HG02588 (cell line): ENCODE measurements at regions not wholly inside any gene's neighbourhood (a gene's known extent, or its start where the extent isn't known, plus 50 kb on each side); places are given as distances from the start of the nearest gene placed in this dataset.

Source experiments
- ATAC-seq: cut with Tn5 transposase; IDR thresholded peaks from one replicate; pipeline ENCODE4 v1.9.1; 2021; ENCODE audit warnings: mild to moderate bottlenecking, moderate library complexity; ENCODE audit not compliant: unreplicated experiment

GRCh38 chr5:93322974-93323860 lies 257.8 kb downstream of the NR2F1-AS1 start:
- no peak for ATAC-seq

DNA sequence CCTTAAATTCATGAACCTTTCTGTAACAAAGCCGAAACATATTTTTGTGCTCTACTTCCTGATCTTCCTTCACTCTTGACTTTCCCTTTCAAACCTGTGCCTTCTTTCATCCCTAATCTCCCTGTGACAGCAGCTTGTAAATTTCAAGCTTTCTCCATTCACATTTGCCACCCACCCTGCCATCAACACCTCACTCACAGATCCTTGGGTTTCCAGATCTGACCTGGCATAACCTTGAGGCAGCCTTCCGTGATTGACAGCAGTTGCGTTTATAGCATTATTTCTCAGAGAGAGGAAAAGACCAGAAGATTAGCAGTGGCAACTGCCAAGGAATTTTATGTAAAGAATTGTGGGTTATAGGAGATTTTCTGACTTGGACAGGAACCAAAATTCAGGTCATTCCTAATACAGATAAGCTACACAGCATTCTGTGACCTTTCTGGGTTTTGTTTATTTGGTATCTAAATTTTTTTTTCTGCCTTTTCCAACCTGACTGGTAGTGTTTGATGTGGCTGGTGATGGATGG lies 260.0 kb downstream of the NR2F1-AS1 start:
- ATAC-seq, result no peak

- no peak for ATAC-seq
These were observed 267.3 kb downstream of the NR2F1-AS1 start for GRCh38 chr5:93313672-93314071.

GRCh38 chr5:93311881-93312280 lies 269.1 kb downstream of the NR2F1-AS1 start:
- ATAC-seq, result no peak

DNA sequence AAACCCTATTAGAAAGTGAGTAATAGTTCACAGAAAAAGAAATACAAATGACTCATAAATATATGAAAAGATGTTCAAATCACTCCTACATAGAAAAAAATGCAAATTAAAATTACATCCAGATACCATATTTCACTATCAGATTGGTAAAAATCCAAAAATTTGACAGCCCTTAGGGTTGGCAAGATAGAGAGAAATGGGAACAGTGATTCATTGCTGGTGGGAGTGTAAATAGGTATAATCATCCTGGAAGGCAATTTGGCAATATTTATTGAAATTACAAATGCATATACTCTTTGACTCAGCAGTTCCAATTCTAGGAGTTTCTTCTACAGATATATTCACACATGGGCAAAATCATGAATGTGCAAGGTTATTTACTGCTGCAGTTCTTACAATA lies 273.5 kb downstream of the NR2F1-AS1 start:
- no peak for ATAC-seq

GRCh38 chr5:93305984-93306383 lies 275.0 kb downstream of the NR2F1-AS1 start:
- no peak for ATAC-seq

GRCh38 chr5:93304456-93305250 lies 276.4 kb downstream of the NR2F1-AS1 start:
- ATAC-seq, result no peak

DNA sequence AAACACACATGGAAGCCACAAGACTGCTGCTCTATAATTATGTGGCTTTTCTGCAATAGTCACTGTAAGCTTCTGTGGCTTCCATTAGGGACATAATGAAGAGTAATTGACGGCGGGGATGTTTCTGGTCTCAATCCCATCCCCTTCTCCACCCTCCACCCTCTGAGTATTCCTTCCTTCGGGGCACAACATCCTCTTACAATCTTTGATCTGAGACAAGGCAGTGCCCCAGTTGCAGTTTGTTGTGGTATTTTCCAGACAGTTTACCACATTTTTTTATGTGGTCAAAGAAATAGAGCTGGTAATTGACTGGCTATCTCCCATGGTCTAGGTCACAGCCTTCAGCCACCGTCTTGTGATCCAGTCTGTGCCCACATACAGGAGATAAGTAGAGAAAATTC lies 277.7 kb downstream of the NR2F1-AS1 start:
- no peak for ATAC-seq

DNA sequence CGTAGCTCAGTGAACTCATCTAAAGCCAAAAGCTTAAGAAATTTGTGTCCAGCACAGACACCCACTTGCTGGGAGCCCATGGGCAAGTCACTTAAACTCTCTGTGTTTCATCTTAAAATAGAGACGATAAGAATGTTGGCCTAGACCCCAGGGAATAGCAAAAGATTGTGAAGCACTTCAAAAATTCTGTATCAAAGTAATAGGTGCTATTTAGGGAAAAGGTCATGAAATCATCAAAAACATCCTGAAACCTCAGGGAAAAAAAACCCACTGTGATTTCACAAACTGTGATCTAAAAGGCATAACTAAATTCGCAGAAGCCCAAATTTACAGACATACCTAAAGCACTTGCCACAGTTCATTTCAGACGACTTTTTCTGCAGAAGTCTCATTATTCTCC lies 278.3 kb downstream of the NR2F1-AS1 start:
- no peak for ATAC-seq

DNA sequence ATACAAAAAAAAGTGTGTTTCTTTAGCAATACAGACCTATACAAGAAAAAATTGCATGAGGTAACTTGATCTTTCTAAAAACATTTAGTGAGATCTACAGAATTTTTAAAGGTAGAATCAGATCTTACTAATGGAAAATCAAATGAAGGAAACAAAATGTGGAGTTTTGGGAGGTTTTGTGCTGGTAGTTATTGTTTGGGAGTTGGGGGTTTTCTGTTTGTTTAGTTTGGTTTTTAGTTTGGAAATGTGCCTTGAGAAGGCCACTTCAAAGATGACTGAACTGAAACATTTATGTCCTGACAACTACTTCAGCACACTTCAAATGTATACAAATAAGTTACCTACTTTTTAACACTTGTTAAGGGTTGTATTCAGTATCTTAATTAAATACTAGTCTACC lies 280.1 kb downstream of the NR2F1-AS1 start:
- no peak for ATAC-seq

- no peak for ATAC-seq
These were observed 280.6 kb downstream of the NR2F1-AS1 start for GRCh38 chr5:93300309-93300923.

GRCh38 chr5:93299681-93300308 lies 281.2 kb downstream of the NR2F1-AS1 start:
- ATAC-seq, result no peak

DNA sequence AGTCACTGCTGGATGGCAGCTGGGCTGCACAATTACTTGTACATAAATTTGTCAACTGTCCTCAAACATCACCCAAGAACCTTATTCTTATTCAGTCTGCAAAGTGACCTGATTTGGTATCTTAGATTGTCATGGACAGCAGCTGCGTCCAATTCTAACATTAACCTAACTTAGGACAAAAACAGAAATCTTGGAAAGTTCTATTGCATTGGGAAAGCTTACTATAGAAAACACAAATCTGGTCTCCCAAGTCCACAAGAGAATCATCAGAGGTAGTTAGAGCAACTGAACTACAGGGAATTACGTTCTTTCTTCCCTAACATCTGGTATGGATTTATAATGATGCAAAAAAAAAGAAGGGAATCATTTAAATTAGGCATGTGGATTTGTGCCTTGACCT lies 283.9 kb downstream of the NR2F1-AS1 start:
- no peak for ATAC-seq

GRCh38 chr5:93296338-93296737 lies 284.7 kb downstream of the NR2F1-AS1 start:
- ATAC-seq, result no peak

GRCh38 chr5:93294996-93295395 lies 286.0 kb downstream of the NR2F1-AS1 start:
- no peak for ATAC-seq

DNA sequence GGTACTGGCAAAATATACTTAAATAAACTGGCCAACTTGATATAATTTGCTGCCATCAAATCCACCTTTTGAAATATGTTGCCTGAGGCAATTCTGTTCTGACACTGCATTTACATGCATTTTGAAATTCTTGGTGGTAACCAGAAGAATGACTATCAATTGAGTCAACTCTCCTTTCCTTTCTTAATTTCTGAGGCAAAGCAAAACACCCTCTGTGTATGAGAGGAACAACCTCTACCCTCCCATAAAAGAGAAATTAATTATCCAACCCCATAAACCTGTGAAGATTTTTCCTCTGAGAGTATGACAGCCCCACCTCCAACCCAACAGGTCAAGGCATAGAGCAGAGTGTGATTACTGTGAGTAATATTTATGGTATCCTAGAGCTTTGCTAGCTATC lies 286.8 kb downstream of the NR2F1-AS1 start:
- no peak for ATAC-seq

GRCh38 chr5:93289942-93290341 lies 291.1 kb downstream of the NR2F1-AS1 start:
- ATAC-seq, result no peak

DNA sequence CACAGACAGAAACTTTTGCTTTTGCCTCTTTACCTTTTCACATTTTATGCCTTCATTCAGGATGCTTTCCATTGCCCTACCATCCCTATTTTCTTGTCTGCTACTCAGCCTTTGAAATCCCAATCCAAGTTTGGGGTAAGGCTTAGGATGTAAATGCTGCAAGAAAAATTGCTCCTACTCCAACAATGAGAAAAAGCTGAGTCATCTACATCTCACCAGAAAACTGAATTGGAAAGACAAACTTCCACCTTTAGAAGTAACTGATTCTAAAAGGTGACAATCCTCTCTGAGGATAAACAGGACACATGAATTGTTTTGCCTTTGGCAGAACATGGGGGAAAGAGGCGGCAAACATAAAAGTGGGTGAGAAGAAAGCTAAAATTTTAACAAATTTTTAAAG lies 295.6 kb downstream of the NR2F1-AS1 start:
- ATAC-seq, result no peak

DNA sequence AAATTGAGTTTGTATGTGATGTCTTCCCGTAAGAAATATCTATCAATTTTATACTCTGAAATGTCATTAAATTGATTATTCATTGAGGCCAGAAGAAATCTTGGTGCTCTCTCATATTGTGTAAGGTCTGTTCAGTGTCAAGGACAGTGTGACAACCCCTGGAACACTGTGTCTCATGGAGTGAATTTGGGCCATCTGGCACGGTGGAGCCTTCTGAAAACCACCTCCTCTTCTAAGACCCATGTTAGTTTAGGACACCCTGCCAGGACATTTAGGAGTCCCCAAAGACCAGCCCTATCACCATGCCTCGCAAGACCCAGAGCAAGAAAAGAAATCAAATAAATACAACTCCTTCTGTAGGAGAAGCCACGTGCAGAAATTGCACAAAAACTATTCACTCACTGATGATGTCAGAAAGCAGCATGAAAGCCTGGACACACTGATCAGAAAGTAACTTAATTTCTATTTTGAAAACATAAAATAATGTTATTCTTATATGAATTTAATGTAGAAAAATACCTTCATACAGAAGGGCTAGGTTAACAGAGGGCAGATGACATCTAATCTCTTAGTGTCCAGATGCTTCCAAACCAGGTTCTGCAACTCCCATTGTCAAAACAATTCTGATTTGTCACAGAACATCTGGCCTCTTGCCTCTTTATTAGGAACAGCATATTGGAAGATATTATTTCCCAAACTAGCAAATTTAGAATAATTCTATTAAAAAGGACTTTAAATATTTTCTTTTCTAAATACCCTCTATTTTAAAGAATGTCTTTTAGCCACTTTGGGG lies 298.8 kb downstream of the NR2F1-AS1 start:
- no peak for ATAC-seq

GRCh38 chr5:93280518-93280917 lies 300.5 kb downstream of the NR2F1-AS1 start:
- ATAC-seq, result no peak
